Mesothelial cell of epicardium (in vitro differentiated cells): ENCODE measurements at regions not wholly inside any gene's neighbourhood (a gene's known extent, or its start where the extent isn't known, plus 50 kb on each side); places are given as distances from the start of the nearest gene placed in this dataset.

Source experiments
- DNase-seq, 2 experiments: peaks; one replicate each; pipeline ENCODE4 v3.0.0; 2021; ENCODE audit warnings: low spot score in 2 of 2; ENCODE audit not compliant: unreplicated experiment in 2 of 2
- H3K27ac Mint-ChIP-seq: 2 replicates; pipeline ENCODE4 v1.8.0; 2021; ENCODE audit warnings: mixed read lengths
- H3K27me3 Mint-ChIP-seq: 2 replicates; pipeline ENCODE4 v1.8.0; 2021; ENCODE audit warnings: low read depth, mixed read lengths
- H3K36me3 Mint-ChIP-seq: 2 replicates; pipeline ENCODE4 v1.8.0; 2021; ENCODE audit warnings: mixed read lengths
- H3K4me1 Mint-ChIP-seq: 2 replicates; pipeline ENCODE4 v1.8.0; 2021; ENCODE audit warnings: mixed read lengths
- H3K4me3 Mint-ChIP-seq: 2 replicates; pipeline ENCODE4 v1.8.0; 2021; ENCODE audit warnings: mild to moderate bottlenecking, moderate library complexity, mixed read lengths
- H3K9me3 Mint-ChIP-seq: 2 replicates; pipeline ENCODE4 v1.8.0; 2021; ENCODE audit warnings: mixed read lengths
- CTCF ChIP-seq: fragments of 200-600 bp; sonication (generic); IDR thresholded peaks from one replicate; pipeline ENCODE4 v1.5.0; 2021; ENCODE audit warnings: antibody characterized with exemption; ENCODE audit not compliant: unreplicated experiment

- Mint-ChIP-seq H3K27ac (no peak overlapping the region), H3K36me3 (no peaks in the 10 kb centered on the region), H3K4me1 (no peaks in the 10 kb centered on the region), H3K4me3 (no peak overlapping the region), H3K9me3 (no peaks in the 10 kb centered on the region), H3K27me3 (peaks cover 38% of the 10 kb centered on the region)
- no peak for DNase-seq
- no peak for TF ChIP-seq CTCF
These were observed 114.0 kb downstream of the KIF4B start for GRCh38 chr5:155127552-155127951.

- no peak overlapping the region for H3K27ac Mint-ChIP-seq
These were observed 115.4 kb downstream of the KIF4B start for GRCh38 chr5:155128786-155129512.

GRCh38 chr5:155129513-155129880 lies 115.9 kb downstream of the KIF4B start:
- Mint-ChIP-seq H3K27me3 (peaks cover 47% of the 10 kb centered on the region), H3K36me3 (no peaks in the 10 kb centered on the region), H3K4me1 (no peaks in the 10 kb centered on the region), H3K27ac (no peak overlapping the region), H3K9me3 (no peaks in the 10 kb centered on the region), H3K4me3 (no peak overlapping the region)
- DNase-seq = no peak
- TF ChIP-seq CTCF = no peak

More at GRCh38 chr5:155128786-155129512, 115.4 kb downstream of the KIF4B start:
- no peak for DNase-seq
- peaks cover 47% of the 10 kb centered on the region for H3K27me3 Mint-ChIP-seq
- H3K4me1 Mint-ChIP-seq = no peaks in the 10 kb centered on the region
- no peaks in the 10 kb centered on the region for H3K36me3 Mint-ChIP-seq
- H3K9me3 Mint-ChIP-seq = no peaks in the 10 kb centered on the region
- no peak overlapping the region for H3K4me3 Mint-ChIP-seq
- no peak for TF ChIP-seq CTCF

- TF ChIP-seq CTCF = no peak
- H3K27me3 Mint-ChIP-seq = peaks cover 56% of the 10 kb centered on the region
These were observed 120.6 kb downstream of the KIF4B start for GRCh38 chr5:155134130-155134529.

GRCh38 chr5:155136216-155136850 lies 122.8 kb downstream of the KIF4B start:
- Mint-ChIP-seq H3K4me1 (peaks cover 2% of the 10 kb centered on the region), H3K4me3 (no peak overlapping the region), H3K36me3 (no peaks in the 10 kb centered on the region), H3K27me3 (peaks cover 45% of the 10 kb centered on the region), H3K9me3 (no peaks in the 10 kb centered on the region), H3K27ac (no peak overlapping the region)
- TF ChIP-seq CTCF = no peak
- DNase-seq = no peak

More at GRCh38 chr5:155134130-155134529, 120.6 kb downstream of the KIF4B start:
- no peaks in the 10 kb centered on the region for H3K36me3 Mint-ChIP-seq
- H3K27ac Mint-ChIP-seq = no peak overlapping the region
- no peaks in the 10 kb centered on the region for H3K4me1 Mint-ChIP-seq
- no peak for DNase-seq
- no peaks in the 10 kb centered on the region for H3K9me3 Mint-ChIP-seq
- H3K4me3 Mint-ChIP-seq = no peak overlapping the region
